Esophagus muscularis mucosa (tissue), 4 donors: ENCODE measurements at regions not wholly inside any gene's neighbourhood (a gene's known extent, or its start where the extent isn't known, plus 50 kb on each side); places are given as distances from the start of the nearest gene placed in this dataset.
"Not testable (repeated sequence)": the region's sequence is repeated elsewhere in the genome, so short reads cannot be mapped to it uniquely, and the experiment has no call there.

ENCODE experiments used
- DNase-seq: peaks from one replicate; pipeline ENCODE4 v3.0.0-alpha.2; 2017; ENCODE audit errors: extremely low spot score
- H3K27ac ChIP-seq, 4 donors: fragments of 200-600 bp; sonication (generic); replicated peaks in 1 of 4; 1 replicate in 3 of 4; 2 replicates in 1 of 4; pipeline ENCODE4 v1.5.1; 2016 to 2019; ENCODE audit warnings: mild to moderate bottlenecking in 1 of 4
- H3K27me3 ChIP-seq, 4 donors: fragments of 200-600 bp; sonication (generic); one replicate each; pipeline versions ENCODE4 v1.5.1 to v1.6.0; 2016 to 2019
- H3K36me3 ChIP-seq, 4 donors: fragments of 200-600 bp; sonication (generic); one replicate each; pipeline ENCODE4 v1.5.1; 2016 to 2019
- H3K4me1 ChIP-seq, 4 donors: fragments of 200-600 bp; sonication (generic); one replicate each; pipeline ENCODE4 v1.5.1; 2016 to 2019
- H3K4me3 ChIP-seq, 4 donors: fragments of 200-600 bp; sonication (generic); 1 replicate in 2 of 4; 2 replicates in 2 of 4; pipeline ENCODE4 v1.5.1; 2016 to 2019; ENCODE audit warnings: mild to moderate bottlenecking in 4 of 4, moderate library complexity in 1 of 4
- H3K9me3 ChIP-seq, 4 donors: fragments of 200-600 bp; sonication (generic); 1 replicate in 3 of 4; 2 replicates in 1 of 4; pipeline ENCODE4 v1.5.1; 2016 to 2019
- CTCF ChIP-seq, 3 experiments: fragments of 200-600 bp in 2 of 3; fragments of 450-650 bp in 1 of 3; sonication (generic) in 2 of 3; IDR thresholded peaks; one replicate each; pipeline ENCODE4 v1.5.1; 2017 to 2019; ENCODE audit warnings: antibody characterized with exemption in 3 of 3, mild to moderate bottlenecking in 2 of 3, moderate library complexity in 1 of 3
- EP300 ChIP-seq: sonication (generic); formaldehyde crosslinking; IDR thresholded peaks from one replicate; pipeline ENCODE4 v1.6.1; 2017; ENCODE audit warnings: antibody characterized with exemption
- POLR2A ChIP-seq: fragments of 450-650 bp; IDR thresholded peaks from one replicate; pipeline ENCODE4 v1.6.1; 2017; ENCODE audit warnings: antibody characterized with exemption, moderate library complexity, mild to moderate bottlenecking, low read depth
- POLR2AphosphoS5 ChIP-seq, 2 donors: sonication (generic); formaldehyde crosslinking; IDR thresholded peaks; one replicate each; pipeline ENCODE4 v1.6.1; 2017; ENCODE audit warnings: antibody characterized with exemption in 2 of 2
- WGBS: methylation state at CpG from one replicate; pipeline ENCODE4 v1.1.5; 2018; 5-methylcytosine and 5-hydroxymethylcytosine counted together
- intact Hi-C: fragments of 100-400 bp; cut with DNase I; formaldehyde crosslinking; loops from one replicate; pipeline ENCODE4 v1.15.1; 2023

GRCh38 chr3:158936530-158937113, 134.8 kb downstream of the MFSD1 start:
- peaks cover 0 to 24% (median 5%) of the 10 kb centered on the region in 4 donors for H3K9me3 ChIP-seq
- DNase-seq = no peak
- intact Hi-C loops = no loop called here
- peaks cover 0 to 11% (median 0%) of the 10 kb centered on the region in 4 donors for H3K27me3 ChIP-seq
- TF ChIP-seq EP300 = no peak
- TF ChIP-seq CTCF (IDR thresholded peaks at IDR 0.05) = no peak
- TF ChIP-seq POLR2A = no peak
- TF ChIP-seq POLR2AphosphoS5 (IDR thresholded peaks at IDR 0.05) = no peak
- H3K36me3 ChIP-seq = no peaks in the 10 kb centered on the region
- H3K27ac ChIP-seq = no peak overlapping the region
- no peak overlapping the region for H3K4me3 ChIP-seq
- H3K4me1 ChIP-seq = no peaks in the 10 kb centered on the region
- WGBS = 90% methylated on average over 9 of the region's 12 CpGs

- TF ChIP-seq EP300 = no peak
- no peak for TF ChIP-seq POLR2AphosphoS5 (IDR thresholded peaks at IDR 0.05)
- no peak for TF ChIP-seq CTCF (IDR thresholded peaks at IDR 0.05)
- no peak for TF ChIP-seq POLR2A
- intact Hi-C loops = no loop called here
These were observed 148.5 kb downstream of the MFSD1 start for GRCh38 chr3:158950178-158950901.

DNA sequence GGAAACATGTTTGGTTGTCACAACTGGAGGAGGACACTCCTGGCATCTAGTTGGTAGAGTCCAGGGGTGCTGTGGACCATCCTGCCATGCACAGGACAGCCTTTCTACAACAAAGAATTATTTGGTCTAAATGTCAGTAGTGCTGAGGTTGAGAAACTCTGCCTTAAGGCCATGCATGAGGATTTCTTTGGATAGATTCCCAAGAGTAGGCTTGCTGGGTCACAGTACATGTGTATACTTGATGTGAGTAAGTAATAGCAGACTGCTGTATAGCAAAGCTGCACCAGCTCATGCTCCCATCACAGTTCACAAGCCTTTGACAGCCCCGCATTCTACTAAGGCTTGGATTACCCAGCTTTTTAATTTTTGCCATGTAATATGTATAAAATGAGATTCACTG, 151.3 kb downstream of the MFSD1 start:
- WGBS = 89% methylated on average over 1 of the region's 1 CpG
- intact Hi-C loops = no loop called here
- H3K27ac ChIP-seq = no peak overlapping the region
- H3K9me3 ChIP-seq = no peaks in the 10 kb centered on the region
- no peaks in the 10 kb centered on the region for H3K27me3 ChIP-seq
- H3K4me1 ChIP-seq = no peaks in the 10 kb centered on the region
- no peak overlapping the region for H3K4me3 ChIP-seq
- TF ChIP-seq CTCF (IDR thresholded peaks at IDR 0.05) (no peak), POLR2AphosphoS5 (IDR thresholded peaks at IDR 0.05) (no peak), POLR2A (no peak), EP300 (no peak)
- H3K36me3 ChIP-seq = no peaks in the 10 kb centered on the region
- no peak for DNase-seq

More at GRCh38 chr3:158950178-158950901, 148.5 kb downstream of the MFSD1 start:
- Histone ChIP-seq H3K4me1 (no peaks in the 10 kb centered on the region), H3K9me3 (no peaks in the 10 kb centered on the region), H3K27ac (no peak overlapping the region), H3K4me3 (no peak overlapping the region), H3K36me3 (no peaks in the 10 kb centered on the region), H3K27me3 (no peaks in the 10 kb centered on the region)
- DNase-seq = no peak
- WGBS = 88% methylated on average over 8 of the region's 8 CpGs

- WGBS = 89% methylated on average over 2 of the region's 2 CpGs
These were observed 152.6 kb downstream of the MFSD1 start for GRCh38 chr3:158954420-158954819.

GRCh38 chr3:158957777-158958176, 155.9 kb downstream of the MFSD1 start:
- H3K36me3 ChIP-seq, H3K27me3 ChIP-seq, H3K4me3 ChIP-seq, H3K9me3 ChIP-seq, intact Hi-C loops, H3K4me1 ChIP-seq, H3K27ac ChIP-seq, DNase-seq: not testable (repeated sequence)
- no CpG with 5 or more reads among the region's 1 CpG for whole genome bisulfite sequencing

More at GRCh38 chr3:158954420-158954819, 152.6 kb downstream of the MFSD1 start:
- no peaks in the 10 kb centered on the region for H3K36me3 ChIP-seq
- no peaks in the 10 kb centered on the region for H3K4me1 ChIP-seq
- intact Hi-C loops = no loop called here
- no peaks in the 10 kb centered on the region for H3K9me3 ChIP-seq
- no peaks in the 10 kb centered on the region for H3K27me3 ChIP-seq
- no peak for DNase-seq
- H3K4me3 ChIP-seq = no peak overlapping the region
- H3K27ac ChIP-seq = no peak overlapping the region
- TF ChIP-seq POLR2AphosphoS5 (IDR thresholded peaks at IDR 0.05) (no peak), EP300 (no peak), POLR2A (no peak), CTCF (IDR thresholded peaks at IDR 0.05) (no peak)
